ENCODE measurements at regions not wholly inside any gene's neighbourhood (a gene's known extent, or its start where the extent isn't known, plus 50 kb on each side); places are given as distances from the start of the nearest gene placed in this dataset.

- TF ChIP-seq, protein P1, sequence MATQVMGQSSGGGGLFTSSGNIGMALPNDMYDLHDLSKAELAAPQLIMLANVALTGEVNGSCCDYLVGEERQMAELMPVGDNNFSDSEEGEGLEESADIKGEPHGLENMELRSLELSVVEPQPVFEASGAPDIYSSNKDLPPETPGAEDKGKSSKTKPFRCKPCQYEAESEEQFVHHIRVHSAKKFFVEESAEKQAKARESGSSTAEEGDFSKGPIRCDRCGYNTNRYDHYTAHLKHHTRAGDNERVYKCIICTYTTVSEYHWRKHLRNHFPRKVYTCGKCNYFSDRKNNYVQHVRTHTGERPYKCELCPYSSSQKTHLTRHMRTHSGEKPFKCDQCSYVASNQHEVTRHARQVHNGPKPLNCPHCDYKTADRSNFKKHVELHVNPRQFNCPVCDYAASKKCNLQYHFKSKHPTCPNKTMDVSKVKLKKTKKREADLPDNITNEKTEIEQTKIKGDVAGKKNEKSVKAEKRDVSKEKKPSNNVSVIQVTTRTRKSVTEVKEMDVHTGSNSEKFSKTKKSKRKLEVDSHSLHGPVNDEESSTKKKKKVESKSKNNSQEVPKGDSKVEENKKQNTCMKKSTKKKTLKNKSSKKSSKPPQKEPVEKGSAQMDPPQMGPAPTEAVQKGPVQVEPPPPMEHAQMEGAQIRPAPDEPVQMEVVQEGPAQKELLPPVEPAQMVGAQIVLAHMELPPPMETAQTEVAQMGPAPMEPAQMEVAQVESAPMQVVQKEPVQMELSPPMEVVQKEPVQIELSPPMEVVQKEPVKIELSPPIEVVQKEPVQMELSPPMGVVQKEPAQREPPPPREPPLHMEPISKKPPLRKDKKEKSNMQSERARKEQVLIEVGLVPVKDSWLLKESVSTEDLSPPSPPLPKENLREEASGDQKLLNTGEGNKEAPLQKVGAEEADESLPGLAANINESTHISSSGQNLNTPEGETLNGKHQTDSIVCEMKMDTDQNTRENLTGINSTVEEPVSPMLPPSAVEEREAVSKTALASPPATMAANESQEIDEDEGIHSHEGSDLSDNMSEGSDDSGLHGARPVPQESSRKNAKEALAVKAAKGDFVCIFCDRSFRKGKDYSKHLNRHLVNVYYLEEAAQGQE (IDR thresholded peaks at IDR 0.05; ENCODE audit: insufficient read depth in 1 of 2, low read depth in 2 of 2, low read length in 1 of 2): no peak
- TF ChIP-seq TCF7L2 (IDR thresholded peaks at IDR 0.05; ENCODE audit: low read depth, low read length) (no peak), POLR2AphosphoS5 (IDR thresholded peaks at IDR 0.05; ENCODE audit: low read depth, low read length) (no peak), SIN3A (IDR thresholded peaks at IDR 0.05; ENCODE audit: borderline replicate concordance, insufficient read depth, low read depth, low read length) (no peak)
- TF ChIP-seq, protein P2, sequence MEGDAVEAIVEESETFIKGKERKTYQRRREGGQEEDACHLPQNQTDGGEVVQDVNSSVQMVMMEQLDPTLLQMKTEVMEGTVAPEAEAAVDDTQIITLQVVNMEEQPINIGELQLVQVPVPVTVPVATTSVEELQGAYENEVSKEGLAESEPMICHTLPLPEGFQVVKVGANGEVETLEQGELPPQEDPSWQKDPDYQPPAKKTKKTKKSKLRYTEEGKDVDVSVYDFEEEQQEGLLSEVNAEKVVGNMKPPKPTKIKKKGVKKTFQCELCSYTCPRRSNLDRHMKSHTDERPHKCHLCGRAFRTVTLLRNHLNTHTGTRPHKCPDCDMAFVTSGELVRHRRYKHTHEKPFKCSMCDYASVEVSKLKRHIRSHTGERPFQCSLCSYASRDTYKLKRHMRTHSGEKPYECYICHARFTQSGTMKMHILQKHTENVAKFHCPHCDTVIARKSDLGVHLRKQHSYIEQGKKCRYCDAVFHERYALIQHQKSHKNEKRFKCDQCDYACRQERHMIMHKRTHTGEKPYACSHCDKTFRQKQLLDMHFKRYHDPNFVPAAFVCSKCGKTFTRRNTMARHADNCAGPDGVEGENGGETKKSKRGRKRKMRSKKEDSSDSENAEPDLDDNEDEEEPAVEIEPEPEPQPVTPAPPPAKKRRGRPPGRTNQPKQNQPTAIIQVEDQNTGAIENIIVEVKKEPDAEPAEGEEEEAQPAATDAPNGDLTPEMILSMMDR (IDR thresholded peaks at IDR 0.05): no peak
These were observed 156.5 kb upstream of the SGCD start for GRCh38 chr5:156170351-156170961.
